ENCODE measurements at regions not wholly inside any gene's neighbourhood (a gene's known extent, or its start where the extent isn't known, plus 50 kb on each side); places are given as distances from the start of the nearest gene placed in this dataset.

DNA sequence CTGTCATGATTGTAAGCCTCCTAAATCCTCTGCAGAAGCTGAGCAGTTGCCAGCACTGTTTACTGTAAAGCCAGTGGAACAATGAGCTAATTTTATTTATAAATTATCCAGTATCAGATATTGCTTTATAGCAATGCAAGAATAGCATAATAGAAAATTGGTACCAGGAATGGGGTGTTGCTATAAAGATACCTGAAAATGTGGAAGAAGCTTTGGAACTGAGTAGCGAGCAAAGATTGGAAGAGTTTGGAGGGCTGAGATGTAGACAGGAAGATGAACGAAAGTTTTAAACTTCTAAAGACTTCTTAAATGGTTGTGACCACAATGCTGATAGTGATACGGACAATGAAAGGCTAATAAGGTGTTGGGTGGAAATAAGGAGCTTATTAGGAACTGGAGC is 917.4 kb upstream of the POT1 start:
- no peak for TF ChIP-seq EZH2phosphoT487 (IDR thresholded peaks at IDR 0.05; ENCODE audit: borderline replicate concordance, low read length)
- TF ChIP-seq, protein P1, sequence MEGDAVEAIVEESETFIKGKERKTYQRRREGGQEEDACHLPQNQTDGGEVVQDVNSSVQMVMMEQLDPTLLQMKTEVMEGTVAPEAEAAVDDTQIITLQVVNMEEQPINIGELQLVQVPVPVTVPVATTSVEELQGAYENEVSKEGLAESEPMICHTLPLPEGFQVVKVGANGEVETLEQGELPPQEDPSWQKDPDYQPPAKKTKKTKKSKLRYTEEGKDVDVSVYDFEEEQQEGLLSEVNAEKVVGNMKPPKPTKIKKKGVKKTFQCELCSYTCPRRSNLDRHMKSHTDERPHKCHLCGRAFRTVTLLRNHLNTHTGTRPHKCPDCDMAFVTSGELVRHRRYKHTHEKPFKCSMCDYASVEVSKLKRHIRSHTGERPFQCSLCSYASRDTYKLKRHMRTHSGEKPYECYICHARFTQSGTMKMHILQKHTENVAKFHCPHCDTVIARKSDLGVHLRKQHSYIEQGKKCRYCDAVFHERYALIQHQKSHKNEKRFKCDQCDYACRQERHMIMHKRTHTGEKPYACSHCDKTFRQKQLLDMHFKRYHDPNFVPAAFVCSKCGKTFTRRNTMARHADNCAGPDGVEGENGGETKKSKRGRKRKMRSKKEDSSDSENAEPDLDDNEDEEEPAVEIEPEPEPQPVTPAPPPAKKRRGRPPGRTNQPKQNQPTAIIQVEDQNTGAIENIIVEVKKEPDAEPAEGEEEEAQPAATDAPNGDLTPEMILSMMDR (IDR thresholded peaks at IDR 0.05; ENCODE audit: low read depth, low read length, poor library complexity, severe bottlenecking): no peak
- H3K27ac ChIP-seq (ENCODE audit: low read depth, low read length): no peak overlapping the region

DNA sequence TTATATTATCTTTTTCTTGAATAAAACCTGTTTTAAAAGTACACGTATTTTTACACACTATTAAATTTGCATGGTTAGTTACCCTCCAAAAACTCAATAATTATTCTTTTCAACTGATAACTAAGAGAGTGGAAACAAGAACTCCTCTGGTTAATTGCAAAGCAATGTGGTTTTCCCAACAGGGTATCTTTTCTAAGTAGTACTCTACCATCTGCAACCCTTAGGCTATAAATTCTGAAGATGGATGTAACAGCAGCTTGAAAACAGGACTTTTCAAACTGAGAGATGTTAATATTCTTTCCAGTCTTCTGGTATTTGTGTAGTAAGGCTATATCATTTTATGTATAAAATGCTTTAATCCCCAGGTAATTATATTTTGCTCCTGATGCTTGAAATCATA is 916.1 kb upstream of the POT1 start:
- Histone ChIP-seq H3K36me3 (ENCODE audit: control insufficient read depth, low read length) (no peaks in the 10 kb centered on the region), H3F3A (ENCODE audit: control insufficient read depth, insufficient read depth) (no peaks in the 10 kb centered on the region), H3K27ac (ENCODE audit: low read depth, low read length) (no peak overlapping the region), H3K27me3 (ENCODE audit: control insufficient read depth, low read length) (no peaks in the 10 kb centered on the region), H3K4me3 (ENCODE audit: low read length) (no peak overlapping the region), H3K79me2 (ENCODE audit: control insufficient read depth, low read length) (no peaks in the 10 kb centered on the region), H3K4me1 (ENCODE audit: control insufficient read depth, low read length) (no peaks in the 10 kb centered on the region), H3K9me2 (replicated peaks; ENCODE audit: control insufficient read depth, low read length) (no peaks in the 10 kb centered on the region), H3K4me2 (ENCODE audit: low read length) (no peak overlapping the region), H4K20me1 (ENCODE audit: control insufficient read depth, insufficient read depth, low read depth, low read length) (no peaks in the 10 kb centered on the region), H3K9me3 (ENCODE audit: control insufficient read depth, insufficient read depth, low read length) (0 out of 2 replicates have a peak, but pooled peaks cover 2% of the 10 kb centered on the region)
- TF ChIP-seq EZH2phosphoT487 (IDR thresholded peaks at IDR 0.05; ENCODE audit: borderline replicate concordance, low read length): no peak
- TF ChIP-seq, protein P1 (IDR thresholded peaks at IDR 0.05; ENCODE audit: low read depth, low read length, poor library complexity, severe bottlenecking): no peak

More for the DNA sequence above, 917.4 kb upstream of the POT1 start:
- no peaks in the 10 kb centered on the region for H3K79me2 ChIP-seq (ENCODE audit: control insufficient read depth, low read length)
- 0 out of 2 replicates have a peak, but pooled peaks cover 2% of the 10 kb centered on the region for H3K9me3 ChIP-seq (ENCODE audit: control insufficient read depth, insufficient read depth, low read length)
- no peaks in the 10 kb centered on the region for H4K20me1 ChIP-seq (ENCODE audit: control insufficient read depth, insufficient read depth, low read depth, low read length)
- no peak overlapping the region for H3K4me2 ChIP-seq (ENCODE audit: low read length)
- H3K4me1 ChIP-seq (ENCODE audit: control insufficient read depth, low read length): no peaks in the 10 kb centered on the region
- no peak overlapping the region for H3K4me3 ChIP-seq (ENCODE audit: low read length)
- H3K36me3 ChIP-seq (ENCODE audit: control insufficient read depth, low read length): no peaks in the 10 kb centered on the region
- no peaks in the 10 kb centered on the region for H3F3A ChIP-seq (ENCODE audit: control insufficient read depth, insufficient read depth)
- H3K9me2 ChIP-seq (replicated peaks; ENCODE audit: control insufficient read depth, low read length): no peaks in the 10 kb centered on the region
- no peaks in the 10 kb centered on the region for H3K27me3 ChIP-seq (ENCODE audit: control insufficient read depth, low read length)

DNA sequence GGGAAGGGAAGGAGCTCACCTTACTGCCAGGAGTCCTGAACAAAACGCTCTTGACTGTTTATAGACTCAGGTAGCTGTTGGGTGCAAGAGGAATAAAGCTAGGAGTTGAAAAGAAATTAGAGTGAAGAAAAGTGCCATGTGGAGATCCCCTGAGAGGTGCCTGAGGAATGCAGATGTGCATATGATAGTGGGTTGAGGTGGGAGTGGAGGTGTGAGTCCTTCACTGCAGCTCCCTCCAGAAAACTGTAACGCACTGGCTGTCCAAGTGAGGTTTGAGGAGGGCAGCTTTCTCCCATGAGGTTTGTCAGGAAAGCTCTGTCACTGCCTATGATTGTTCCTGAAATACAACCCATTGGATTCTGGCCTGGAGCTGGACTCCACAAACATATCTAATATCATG is 904.8 kb upstream of the POT1 start:
- H3K36me3 ChIP-seq (ENCODE audit: control insufficient read depth, low read length): no peaks in the 10 kb centered on the region
- H3K4me1 ChIP-seq (ENCODE audit: control insufficient read depth, low read length): no peaks in the 10 kb centered on the region
- no peak overlapping the region for H3K4me3 ChIP-seq (ENCODE audit: low read length)
- no peaks in the 10 kb centered on the region for H4K20me1 ChIP-seq (ENCODE audit: control insufficient read depth, insufficient read depth, low read depth, low read length)
- TF ChIP-seq EZH2phosphoT487 (IDR thresholded peaks at IDR 0.05; ENCODE audit: borderline replicate concordance, low read length): no peak
- TF ChIP-seq, protein P1 (IDR thresholded peaks at IDR 0.05; ENCODE audit: low read depth, low read length, poor library complexity, severe bottlenecking): no peak
- H3K27ac ChIP-seq (ENCODE audit: low read depth, low read length): no peak overlapping the region
- H3K9me3 ChIP-seq (ENCODE audit: control insufficient read depth, insufficient read depth, low read length): no peaks in the 10 kb centered on the region
- no peak overlapping the region for H3K4me2 ChIP-seq (ENCODE audit: low read length)
- H3K9me2 ChIP-seq (replicated peaks; ENCODE audit: control insufficient read depth, low read length): no peaks in the 10 kb centered on the region; the same call in 1 of the 2 replicates
- H3K27me3 ChIP-seq (ENCODE audit: control insufficient read depth, low read length): no peaks in the 10 kb centered on the region
- no peaks in the 10 kb centered on the region for H3K79me2 ChIP-seq (ENCODE audit: control insufficient read depth, low read length)
- no peaks in the 10 kb centered on the region for H3F3A ChIP-seq (ENCODE audit: control insufficient read depth, insufficient read depth)

Measured in DOHH2 (cell line).